CD4-positive, alpha-beta T cell (primary cell): ENCODE measurements at regions not wholly inside any gene's neighbourhood (a gene's known extent, or its start where the extent isn't known, plus 50 kb on each side); places are given as distances from the start of the nearest gene placed in this dataset.

Source experiments
- ATAC-seq: fragments of 200-7000 bp; cut with Tn5 transposase; one replicate; pipeline ENCODE4 v1.10.0; 2022; ENCODE audit warnings: mild to moderate bottlenecking; ENCODE audit not compliant: poor library complexity
- CTCF ChIA-PET: fragments of 350-600 bp; sonication (Branson Sonifier 250); formaldehyde crosslinking; loops from one replicate; lab custom pipeline; 2021; ENCODE audit warnings: antibody characterized with exemption, inconsistent platforms; lab: Charles Lee
- POLR2A ChIA-PET: fragments of 350-600 bp; sonication (Branson Sonifier 250); formaldehyde crosslinking; loops from one replicate; lab custom pipeline; 2021; ENCODE audit warnings: antibody characterized with exemption, inconsistent platforms; lab: Charles Lee
- DNase-seq, 14 experiments: peaks; one replicate each; pipeline ENCODE4 v3.0.0-alpha.2; 2013 to 2020; ENCODE audit warnings: mixed read lengths in 2 of 14
- H3K27ac ChIP-seq, 2 donors: one replicate each; pipeline versions ENCODE4 v1.5.1 to v1.7.0; 2013; ENCODE audit warnings: low read length in 2 of 2, low read depth in 1 of 2, mild to moderate bottlenecking in 1 of 2
- H3K27me3 ChIP-seq, 2 experiments: 1 replicate in 1 of 2; 2 replicates in 1 of 2; pipeline versions ENCODE4 v1.6.1 to v1.7.0; 2013; ENCODE audit warnings: low read length in 2 of 2, control low read depth in 1 of 2, mild to moderate bottlenecking in 1 of 2, moderate library complexity in 1 of 2; ENCODE audit not compliant: insufficient read depth in 2 of 2, control insufficient read depth in 1 of 2
- H3K36me3 ChIP-seq: one replicate; pipeline ENCODE4 v1.6.1; 2013; ENCODE audit warnings: low read length, control low read depth; ENCODE audit not compliant: insufficient read depth
- H3K4me1 ChIP-seq: one replicate; pipeline ENCODE4 v1.6.1; 2013; ENCODE audit warnings: low read length, control low read depth; ENCODE audit not compliant: insufficient read depth
- H3K4me3 ChIP-seq: one replicate; pipeline ENCODE4 v1.5.1; 2013; ENCODE audit warnings: mild to moderate bottlenecking, low read length, moderate library complexity
- H3K9me3 ChIP-seq, 2 experiments: 1 replicate in 1 of 2; 2 replicates in 1 of 2; pipeline versions ENCODE4 v1.6.1 to v1.7.0; 2013; ENCODE audit warnings: low read length in 2 of 2, mild to moderate bottlenecking in 2 of 2, control low read depth in 1 of 2, moderate library complexity in 1 of 2; ENCODE audit not compliant: control insufficient read depth in 1 of 2, insufficient read depth in 1 of 2
- H3K27ac Mint-ChIP-seq: one replicate; pipeline ENCODE4 v1.8.0; 2020; ENCODE audit warnings: mixed read lengths
- H3K27me3 Mint-ChIP-seq: one replicate; pipeline ENCODE4 v1.8.0; 2021; ENCODE audit warnings: mixed read lengths
- H3K36me3 Mint-ChIP-seq: one replicate; pipeline ENCODE4 v1.8.0; 2021; ENCODE audit warnings: low read depth, mixed read lengths
- H3K4me1 Mint-ChIP-seq: one replicate; pipeline ENCODE4 v1.8.0; 2021; ENCODE audit warnings: low read depth, mixed read lengths
- H3K4me3 Mint-ChIP-seq: one replicate; pipeline ENCODE4 v1.8.0; 2020; ENCODE audit warnings: mild to moderate bottlenecking, mixed read lengths
- H3K9me3 Mint-ChIP-seq: one replicate; pipeline ENCODE4 v1.8.0; 2020; ENCODE audit warnings: mixed read lengths
- CTCF ChIP-seq: fragments of 200-600 bp; IDR thresholded peaks from one replicate; pipeline ENCODE4 v1.8.0; 2022; ENCODE audit warnings: antibody characterized with exemption, mild to moderate bottlenecking
- intact Hi-C, 2 experiments: fragments of 100-400 bp; cut with DNase I in 1 of 2; cut with micrococcal nuclease in 1 of 2; formaldehyde crosslinking; loops; one replicate each; pipeline versions ENCODE4 v1.15.1 to v1.9.0; 2023 to 2025; cut with DNase I, micrococcal nuclease

GRCh38 chr10:47111329-47111862, 188.6 kb upstream of the GDF10 start:
- no peak for TF ChIP-seq CTCF
- no peaks in the 10 kb centered on the region for H3K36me3 ChIP-seq
- H3K9me3 ChIP-seq: no peaks in the 10 kb centered on the region
- H3K27me3 Mint-ChIP-seq: no peaks in the 10 kb centered on the region
- H3K4me3 Mint-ChIP-seq: no peak overlapping the region
- no peak overlapping the region for H3K4me3 ChIP-seq
- no peak overlapping the region for H3K27ac ChIP-seq
- no peaks in the 10 kb centered on the region for H3K27me3 ChIP-seq
- no peak overlapping the region for H3K27ac Mint-ChIP-seq
- POLR2A ChIA-PET: interaction anchor here (0.7 kb wide), 1 partner anchor 28 kb away, joined by 3 read pairs; no protein-coding TSS in a partner anchor
- DNase-seq: no peak
- H3K4me1 Mint-ChIP-seq: no peaks in the 10 kb centered on the region
- no peaks in the 10 kb centered on the region for H3K9me3 Mint-ChIP-seq
- ATAC-seq: no peak
- H3K36me3 Mint-ChIP-seq: no peaks in the 10 kb centered on the region
- CTCF ChIA-PET: no interaction called here
- intact Hi-C loops: loop anchor here in 1 of 2 experiments (5.0 kb wide), 1 partner anchor 36 kb away; no protein-coding TSS in a partner anchor
- H3K4me1 ChIP-seq: no peaks in the 10 kb centered on the region

- ChIA-PET POLR2A (no interaction called here), CTCF (no interaction called here)
- H3K4me1 Mint-ChIP-seq: no peaks in the 10 kb centered on the region
- H3K27ac ChIP-seq: no peak overlapping the region
- TF ChIP-seq CTCF: no peak
- no peak overlapping the region for H3K4me3 Mint-ChIP-seq
- no peaks in the 10 kb centered on the region for H3K27me3 Mint-ChIP-seq
- no peaks in the 10 kb centered on the region for H3K9me3 Mint-ChIP-seq
- H3K27me3 ChIP-seq: no peaks in the 10 kb centered on the region
- intact Hi-C loops: loop anchor here in 1 of 2 experiments (5.0 kb wide), 1 partner anchor 35 kb away; no protein-coding TSS in a partner anchor
- no peaks in the 10 kb centered on the region for H3K9me3 ChIP-seq
- no peak overlapping the region for H3K4me3 ChIP-seq
- ATAC-seq: no peak
- no peak for DNase-seq
- H3K4me1 ChIP-seq: no peaks in the 10 kb centered on the region
- no peaks in the 10 kb centered on the region for H3K36me3 Mint-ChIP-seq
- H3K27ac Mint-ChIP-seq: no peak overlapping the region
- no peaks in the 10 kb centered on the region for H3K36me3 ChIP-seq
Measured at GRCh38 chr10:47112612-47113011, 187.4 kb upstream of the GDF10 start.

GRCh38 chr10:47113907-47114500, 186.0 kb upstream of the GDF10 start:
- ChIA-PET POLR2A (no interaction called here), CTCF (interaction anchor here (0.7 kb wide), 1 partner anchor 175 kb away, joined by 3 read pairs; no protein-coding TSS in a partner anchor)
- no peak overlapping the region for H3K4me3 Mint-ChIP-seq
- Histone ChIP-seq H3K9me3 (no peaks in the 10 kb centered on the region), H3K27ac (no peak overlapping the region), H3K4me3 (no peak overlapping the region), H3K27me3 (no peaks in the 10 kb centered on the region), H3K36me3 (no peaks in the 10 kb centered on the region), H3K4me1 (no peaks in the 10 kb centered on the region)
- intact Hi-C loops: loop anchor here in 1 of 2 experiments (5.0 kb wide), 1 partner anchor 33 kb away; no protein-coding TSS in a partner anchor
- no peaks in the 10 kb centered on the region for H3K4me1 Mint-ChIP-seq
- ATAC-seq: no peak
- no peak for DNase-seq
- no peak overlapping the region for H3K27ac Mint-ChIP-seq
- H3K27me3 Mint-ChIP-seq: no peaks in the 10 kb centered on the region
- no peak for TF ChIP-seq CTCF
- no peaks in the 10 kb centered on the region for H3K9me3 Mint-ChIP-seq
- H3K36me3 Mint-ChIP-seq: no peaks in the 10 kb centered on the region
